ENCODE measurements at regions not wholly inside any gene's neighbourhood (a gene's known extent, or its start where the extent isn't known, plus 50 kb on each side); places are given as distances from the start of the nearest gene placed in this dataset.

DNA sequence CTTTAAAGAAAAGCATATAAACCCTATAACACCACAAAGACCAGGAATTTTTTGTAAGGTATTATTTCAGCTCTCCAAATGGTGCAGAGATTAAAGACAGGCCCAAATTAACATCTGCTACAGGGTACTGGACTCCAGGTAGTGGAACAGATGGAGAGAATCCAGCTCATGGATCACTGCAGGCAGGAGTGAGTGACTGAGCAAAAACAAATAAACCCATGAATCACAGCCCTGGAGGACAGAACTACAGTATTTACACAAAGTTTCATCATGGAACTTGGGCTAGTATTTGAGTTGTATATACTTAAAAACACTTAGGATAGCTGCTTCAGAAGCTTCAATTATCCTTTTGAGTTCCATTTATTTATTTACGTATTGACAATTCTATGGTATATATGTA lies 132.8 kb upstream of the SPRY2 start:
- Histone ChIP-seq H3K27me3 (ENCODE audit: control insufficient read depth in 4 of 4, insufficient read depth in 4 of 4, low read length in 3 of 4) (no peaks in the 10 kb centered on the region), H3K4me1 (ENCODE audit: control insufficient read depth in 4 of 4, insufficient read depth in 4 of 4, low read length in 3 of 4) (peaks cover 5 to 14% (median 8%) of the 10 kb centered on the region in 4 donors), H3K4me3 (ENCODE audit: low read depth in 1 of 3, low read length in 3 of 3) (no peak overlapping the region), H3K9me3 (ENCODE audit: control insufficient read depth in 4 of 4, low read length in 3 of 4) (no peaks in the 10 kb centered on the region), H3K36me3 (ENCODE audit: control insufficient read depth in 4 of 4, insufficient read depth in 3 of 4, low read depth in 1 of 4, low read length in 3 of 4) (no peaks in the 10 kb centered on the region), H3K27ac (ENCODE audit: low read depth in 1 of 2, low read length in 2 of 2) (peak overlapping the region; percentile 38 to 58), H3K9ac (ENCODE audit: low read depth in 1 of 2, low read length in 2 of 2) (no peak overlapping the region)
- no peak for DNase-seq (ENCODE audit: low spot score)
- WGBS, result 69% methylated on average over 1 of the region's 1 CpG
- TF ChIP-seq SP1 (IDR thresholded peaks at IDR 0.05) (peak; percentile 44), RXRA (IDR thresholded peaks at IDR 0.05) (peak in 1 of 2 donors; percentile 81), GABPA (IDR thresholded peaks at IDR 0.05 in 1 of 2, conservative IDR thresholded peaks at IDR 0.05 in 1 of 2) (no peak), FOXA1 (IDR thresholded peaks at IDR 0.05) (peak; percentile 90), TAF1 (conservative IDR thresholded peaks at IDR 0.05) (no peak), JUND (IDR thresholded peaks at IDR 0.05) (peak; percentile 74 to 94), HNF4A (conservative IDR thresholded peaks at IDR 0.05) (peak; percentile 57 to 81), FOXA2 (IDR thresholded peaks at IDR 0.05) (peak; percentile 93), EGR1 (IDR thresholded peaks at IDR 0.05; ENCODE audit: low read depth in 2 of 2) (peak in 1 of 2 donors; percentile 54), HNF4G (IDR thresholded peaks at IDR 0.05) (no peak), YY1 (IDR thresholded peaks at IDR 0.05) (peak; percentile 74), NR2F2 (IDR thresholded peaks at IDR 0.05) (no peak), RAD21 (IDR thresholded peaks at IDR 0.05) (peak; percentile 60 to 64)
- TF ChIP-seq, protein P1, sequence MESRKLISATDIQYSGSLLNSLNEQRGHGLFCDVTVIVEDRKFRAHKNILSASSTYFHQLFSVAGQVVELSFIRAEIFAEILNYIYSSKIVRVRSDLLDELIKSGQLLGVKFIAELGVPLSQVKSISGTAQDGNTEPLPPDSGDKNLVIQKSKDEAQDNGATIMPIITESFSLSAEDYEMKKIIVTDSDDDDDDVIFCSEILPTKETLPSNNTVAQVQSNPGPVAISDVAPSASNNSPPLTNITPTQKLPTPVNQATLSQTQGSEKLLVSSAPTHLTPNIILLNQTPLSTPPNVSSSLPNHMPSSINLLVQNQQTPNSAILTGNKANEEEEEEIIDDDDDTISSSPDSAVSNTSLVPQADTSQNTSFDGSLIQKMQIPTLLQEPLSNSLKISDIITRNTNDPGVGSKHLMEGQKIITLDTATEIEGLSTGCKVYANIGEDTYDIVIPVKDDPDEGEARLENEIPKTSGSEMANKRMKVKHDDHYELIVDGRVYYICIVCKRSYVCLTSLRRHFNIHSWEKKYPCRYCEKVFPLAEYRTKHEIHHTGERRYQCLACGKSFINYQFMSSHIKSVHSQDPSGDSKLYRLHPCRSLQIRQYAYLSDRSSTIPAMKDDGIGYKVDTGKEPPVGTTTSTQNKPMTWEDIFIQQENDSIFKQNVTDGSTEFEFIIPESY (IDR thresholded peaks at IDR 0.05), result peak; percentile 73
- TF ChIP-seq, protein P2, sequence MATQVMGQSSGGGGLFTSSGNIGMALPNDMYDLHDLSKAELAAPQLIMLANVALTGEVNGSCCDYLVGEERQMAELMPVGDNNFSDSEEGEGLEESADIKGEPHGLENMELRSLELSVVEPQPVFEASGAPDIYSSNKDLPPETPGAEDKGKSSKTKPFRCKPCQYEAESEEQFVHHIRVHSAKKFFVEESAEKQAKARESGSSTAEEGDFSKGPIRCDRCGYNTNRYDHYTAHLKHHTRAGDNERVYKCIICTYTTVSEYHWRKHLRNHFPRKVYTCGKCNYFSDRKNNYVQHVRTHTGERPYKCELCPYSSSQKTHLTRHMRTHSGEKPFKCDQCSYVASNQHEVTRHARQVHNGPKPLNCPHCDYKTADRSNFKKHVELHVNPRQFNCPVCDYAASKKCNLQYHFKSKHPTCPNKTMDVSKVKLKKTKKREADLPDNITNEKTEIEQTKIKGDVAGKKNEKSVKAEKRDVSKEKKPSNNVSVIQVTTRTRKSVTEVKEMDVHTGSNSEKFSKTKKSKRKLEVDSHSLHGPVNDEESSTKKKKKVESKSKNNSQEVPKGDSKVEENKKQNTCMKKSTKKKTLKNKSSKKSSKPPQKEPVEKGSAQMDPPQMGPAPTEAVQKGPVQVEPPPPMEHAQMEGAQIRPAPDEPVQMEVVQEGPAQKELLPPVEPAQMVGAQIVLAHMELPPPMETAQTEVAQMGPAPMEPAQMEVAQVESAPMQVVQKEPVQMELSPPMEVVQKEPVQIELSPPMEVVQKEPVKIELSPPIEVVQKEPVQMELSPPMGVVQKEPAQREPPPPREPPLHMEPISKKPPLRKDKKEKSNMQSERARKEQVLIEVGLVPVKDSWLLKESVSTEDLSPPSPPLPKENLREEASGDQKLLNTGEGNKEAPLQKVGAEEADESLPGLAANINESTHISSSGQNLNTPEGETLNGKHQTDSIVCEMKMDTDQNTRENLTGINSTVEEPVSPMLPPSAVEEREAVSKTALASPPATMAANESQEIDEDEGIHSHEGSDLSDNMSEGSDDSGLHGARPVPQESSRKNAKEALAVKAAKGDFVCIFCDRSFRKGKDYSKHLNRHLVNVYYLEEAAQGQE (IDR thresholded peaks at IDR 0.05), result peak; percentile 41
- TF ChIP-seq, protein P3, sequence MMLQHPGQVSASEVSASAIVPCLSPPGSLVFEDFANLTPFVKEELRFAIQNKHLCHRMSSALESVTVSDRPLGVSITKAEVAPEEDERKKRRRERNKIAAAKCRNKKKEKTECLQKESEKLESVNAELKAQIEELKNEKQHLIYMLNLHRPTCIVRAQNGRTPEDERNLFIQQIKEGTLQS (IDR thresholded peaks at IDR 0.05), result peak; percentile 74
- TF ChIP-seq, protein P4, sequence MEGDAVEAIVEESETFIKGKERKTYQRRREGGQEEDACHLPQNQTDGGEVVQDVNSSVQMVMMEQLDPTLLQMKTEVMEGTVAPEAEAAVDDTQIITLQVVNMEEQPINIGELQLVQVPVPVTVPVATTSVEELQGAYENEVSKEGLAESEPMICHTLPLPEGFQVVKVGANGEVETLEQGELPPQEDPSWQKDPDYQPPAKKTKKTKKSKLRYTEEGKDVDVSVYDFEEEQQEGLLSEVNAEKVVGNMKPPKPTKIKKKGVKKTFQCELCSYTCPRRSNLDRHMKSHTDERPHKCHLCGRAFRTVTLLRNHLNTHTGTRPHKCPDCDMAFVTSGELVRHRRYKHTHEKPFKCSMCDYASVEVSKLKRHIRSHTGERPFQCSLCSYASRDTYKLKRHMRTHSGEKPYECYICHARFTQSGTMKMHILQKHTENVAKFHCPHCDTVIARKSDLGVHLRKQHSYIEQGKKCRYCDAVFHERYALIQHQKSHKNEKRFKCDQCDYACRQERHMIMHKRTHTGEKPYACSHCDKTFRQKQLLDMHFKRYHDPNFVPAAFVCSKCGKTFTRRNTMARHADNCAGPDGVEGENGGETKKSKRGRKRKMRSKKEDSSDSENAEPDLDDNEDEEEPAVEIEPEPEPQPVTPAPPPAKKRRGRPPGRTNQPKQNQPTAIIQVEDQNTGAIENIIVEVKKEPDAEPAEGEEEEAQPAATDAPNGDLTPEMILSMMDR (IDR thresholded peaks at IDR 0.05; ENCODE audit: low read depth, low read length, missing input control), result no peak
- TF ChIP-seq, protein P5, sequence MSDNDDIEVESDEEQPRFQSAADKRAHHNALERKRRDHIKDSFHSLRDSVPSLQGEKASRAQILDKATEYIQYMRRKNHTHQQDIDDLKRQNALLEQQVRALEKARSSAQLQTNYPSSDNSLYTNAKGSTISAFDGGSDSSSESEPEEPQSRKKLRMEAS (IDR thresholded peaks at IDR 0.05), result peak; percentile 60
